ENCODE measurements at regions not wholly inside any gene's neighbourhood (a gene's known extent, or its start where the extent isn't known, plus 50 kb on each side); places are given as distances from the start of the nearest gene placed in this dataset.

GRCh38 chr6:8764733-8765132, 329.4 kb upstream of the SLC35B3 start (continued):
- TF ChIP-seq, protein P1, sequence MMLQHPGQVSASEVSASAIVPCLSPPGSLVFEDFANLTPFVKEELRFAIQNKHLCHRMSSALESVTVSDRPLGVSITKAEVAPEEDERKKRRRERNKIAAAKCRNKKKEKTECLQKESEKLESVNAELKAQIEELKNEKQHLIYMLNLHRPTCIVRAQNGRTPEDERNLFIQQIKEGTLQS (IDR thresholded peaks at IDR 0.05) = no peak
- no peak for TF ChIP-seq TAF1 (conservative IDR thresholded peaks at IDR 0.05)

DNA sequence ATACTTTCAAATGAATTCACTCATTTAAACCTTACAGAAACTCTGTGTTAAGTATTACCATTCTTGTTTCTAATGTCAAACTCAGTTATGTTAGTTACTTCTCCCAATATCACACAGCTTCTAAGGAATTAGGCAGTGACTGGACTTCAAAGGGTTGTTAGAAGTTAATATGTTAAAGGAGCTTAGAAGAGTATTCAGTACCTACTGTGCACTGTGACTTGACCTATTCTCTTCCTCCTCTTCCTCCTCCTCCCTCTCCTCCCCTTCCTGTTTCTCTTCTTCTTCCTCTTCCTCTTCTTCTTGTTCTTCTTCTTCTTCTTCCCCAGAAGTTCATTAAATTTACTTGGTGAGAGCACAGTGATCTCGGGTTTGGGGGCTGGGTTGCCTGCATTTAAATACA, 325.6 kb upstream of the SLC35B3 start:
- Histone ChIP-seq H3K9ac (ENCODE audit: low read depth in 1 of 2, low read length in 2 of 2) (no peak overlapping the region), H3K27ac (ENCODE audit: low read depth in 1 of 2, low read length in 2 of 2) (no peak overlapping the region), H3K36me3 (ENCODE audit: control insufficient read depth in 4 of 4, insufficient read depth in 3 of 4, low read depth in 1 of 4, low read length in 3 of 4) (no peaks in the 10 kb centered on the region), H3K27me3 (ENCODE audit: control insufficient read depth in 4 of 4, insufficient read depth in 4 of 4, low read length in 3 of 4) (no peaks in the 10 kb centered on the region), H3K4me3 (ENCODE audit: low read depth in 1 of 3, low read length in 3 of 3) (no peak overlapping the region), H3K9me3 (ENCODE audit: control insufficient read depth in 4 of 4, low read length in 3 of 4) (no peaks in the 10 kb centered on the region), H3K4me1 (ENCODE audit: control insufficient read depth in 4 of 4, insufficient read depth in 4 of 4, low read length in 3 of 4) (no peaks in the 10 kb centered on the region)
- 58% methylated on average over 1 of the region's 1 CpG for WGBS
- no peak for DNase-seq (ENCODE audit: low spot score)
- TF ChIP-seq CTCF (IDR thresholded peaks at IDR 0.05; ENCODE audit: low read depth, low read length, missing input control) (no peak), FOXA2 (IDR thresholded peaks at IDR 0.05) (no peak), SP1 (IDR thresholded peaks at IDR 0.05) (no peak), HNF4G (IDR thresholded peaks at IDR 0.05) (no peak), TAF1 (conservative IDR thresholded peaks at IDR 0.05) (no peak), RXRA (IDR thresholded peaks at IDR 0.05) (no peak), HNF4A (conservative IDR thresholded peaks at IDR 0.05) (no peak), ZBTB33 (IDR thresholded peaks at IDR 0.05) (no peak), YY1 (IDR thresholded peaks at IDR 0.05) (no peak), EGR1 (IDR thresholded peaks at IDR 0.05; ENCODE audit: low read depth in 2 of 2) (no peak), RAD21 (IDR thresholded peaks at IDR 0.05) (no peak)
- TF ChIP-seq, protein P2, sequence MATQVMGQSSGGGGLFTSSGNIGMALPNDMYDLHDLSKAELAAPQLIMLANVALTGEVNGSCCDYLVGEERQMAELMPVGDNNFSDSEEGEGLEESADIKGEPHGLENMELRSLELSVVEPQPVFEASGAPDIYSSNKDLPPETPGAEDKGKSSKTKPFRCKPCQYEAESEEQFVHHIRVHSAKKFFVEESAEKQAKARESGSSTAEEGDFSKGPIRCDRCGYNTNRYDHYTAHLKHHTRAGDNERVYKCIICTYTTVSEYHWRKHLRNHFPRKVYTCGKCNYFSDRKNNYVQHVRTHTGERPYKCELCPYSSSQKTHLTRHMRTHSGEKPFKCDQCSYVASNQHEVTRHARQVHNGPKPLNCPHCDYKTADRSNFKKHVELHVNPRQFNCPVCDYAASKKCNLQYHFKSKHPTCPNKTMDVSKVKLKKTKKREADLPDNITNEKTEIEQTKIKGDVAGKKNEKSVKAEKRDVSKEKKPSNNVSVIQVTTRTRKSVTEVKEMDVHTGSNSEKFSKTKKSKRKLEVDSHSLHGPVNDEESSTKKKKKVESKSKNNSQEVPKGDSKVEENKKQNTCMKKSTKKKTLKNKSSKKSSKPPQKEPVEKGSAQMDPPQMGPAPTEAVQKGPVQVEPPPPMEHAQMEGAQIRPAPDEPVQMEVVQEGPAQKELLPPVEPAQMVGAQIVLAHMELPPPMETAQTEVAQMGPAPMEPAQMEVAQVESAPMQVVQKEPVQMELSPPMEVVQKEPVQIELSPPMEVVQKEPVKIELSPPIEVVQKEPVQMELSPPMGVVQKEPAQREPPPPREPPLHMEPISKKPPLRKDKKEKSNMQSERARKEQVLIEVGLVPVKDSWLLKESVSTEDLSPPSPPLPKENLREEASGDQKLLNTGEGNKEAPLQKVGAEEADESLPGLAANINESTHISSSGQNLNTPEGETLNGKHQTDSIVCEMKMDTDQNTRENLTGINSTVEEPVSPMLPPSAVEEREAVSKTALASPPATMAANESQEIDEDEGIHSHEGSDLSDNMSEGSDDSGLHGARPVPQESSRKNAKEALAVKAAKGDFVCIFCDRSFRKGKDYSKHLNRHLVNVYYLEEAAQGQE (IDR thresholded peaks at IDR 0.05) = no peak
- TF ChIP-seq, protein P1 (IDR thresholded peaks at IDR 0.05) = no peak
- TF ChIP-seq, protein P3, sequence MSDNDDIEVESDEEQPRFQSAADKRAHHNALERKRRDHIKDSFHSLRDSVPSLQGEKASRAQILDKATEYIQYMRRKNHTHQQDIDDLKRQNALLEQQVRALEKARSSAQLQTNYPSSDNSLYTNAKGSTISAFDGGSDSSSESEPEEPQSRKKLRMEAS (IDR thresholded peaks at IDR 0.05) = no peak

All from liver (tissue), 8 donors.